Heart left ventricle (tissue), 13 donors: ENCODE measurements at regions not wholly inside any gene's neighbourhood (a gene's known extent, or its start where the extent isn't known, plus 50 kb on each side); places are given as distances from the start of the nearest gene placed in this dataset.
"Not testable (repeated sequence)": the region's sequence is repeated elsewhere in the genome, so short reads cannot be mapped to it uniquely, and the experiment has no call there.

Experiments
- POLR2A ChIP-seq, 2 donors: fragments of 450-650 bp; IDR thresholded peaks; one replicate each; pipeline ENCODE4 v1.6.1; 2017; ENCODE audit warnings: antibody characterized with exemption in 2 of 2, mild to moderate bottlenecking in 2 of 2, moderate library complexity in 2 of 2
- TF ChIP-seq, protein P1 (sequence below), 12 donors: fragments of 200-600 bp; sonication (generic) in 4 of 12; IDR thresholded peaks; one replicate each; pipeline versions ENCODE4 v1.5.0 to v1.8.0; 2018 to 2022; ENCODE audit warnings: antibody characterized with exemption in 12 of 12, mild to moderate bottlenecking in 5 of 12
- donor health status: ischemic (EF 13 %, LVEDD 7.1; RV severe dilation, severe dysfunction).
- donor health status: DM: no; HTN: yes; CAD: no.
- donor health status: DM: no; HTN: no; CAD: no.
- donor health status: ischemic (EF 25% LVEDD 6.9; RV normal size, moderate dysfunction).
- donor health status: ischemic (EF 25% LVEDD 5.7; RV mildly dilated, moderate dysfunction).
- donor health status: ischemic (EF 35%, LVEDD 5.7; RV mildly dilated, moderate dysfunction).
- donor health status: nonischemic (EF 11% LVEDD 7.7; RV severe dilation, severe dysfunction).
- donor health status: DM: yes; HTN: yes; CAD: no.
- donor health status: PGD.
- donor health status: ischemic (EF 29% LVEDD 5.4; RV normal size, mild dysfunction).
- donor health status: nonischemic (EF 23%, LVEDD 6.1; RV moderate dilation, normal function).

DNA sequence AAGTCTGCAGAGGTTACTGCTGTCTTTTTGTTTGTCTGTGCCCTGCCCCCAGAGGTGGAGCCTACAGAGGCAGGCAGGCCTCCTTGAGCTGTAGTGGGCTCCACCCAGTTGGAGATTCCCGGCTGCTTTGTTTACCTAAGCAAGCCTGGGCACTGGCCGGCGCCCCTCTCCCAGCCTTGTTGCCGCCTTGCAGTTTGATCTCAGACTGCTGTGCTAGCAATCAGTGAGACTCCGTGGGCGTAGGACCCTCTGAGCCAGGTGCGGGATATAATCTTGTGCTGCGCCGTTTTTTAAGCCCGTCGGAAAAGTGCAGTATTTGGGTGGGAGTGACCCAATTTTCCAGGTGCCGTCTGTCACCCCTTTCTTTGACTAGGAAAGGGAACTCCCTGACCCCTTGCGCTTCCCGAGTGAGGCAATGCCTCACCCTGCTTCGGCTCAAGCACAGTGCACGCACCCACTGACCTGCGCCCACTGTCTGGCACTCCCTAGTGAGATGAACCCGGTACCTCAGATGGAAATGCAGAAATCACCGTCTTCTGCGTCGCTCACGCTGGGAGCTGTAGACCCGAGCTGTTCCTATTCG is 198.9 kb upstream of the ECI2 start:
- not testable (repeated sequence) for TF ChIP-seq POLR2A (IDR thresholded peaks at IDR 0.05)
- TF ChIP-seq, protein P1, sequence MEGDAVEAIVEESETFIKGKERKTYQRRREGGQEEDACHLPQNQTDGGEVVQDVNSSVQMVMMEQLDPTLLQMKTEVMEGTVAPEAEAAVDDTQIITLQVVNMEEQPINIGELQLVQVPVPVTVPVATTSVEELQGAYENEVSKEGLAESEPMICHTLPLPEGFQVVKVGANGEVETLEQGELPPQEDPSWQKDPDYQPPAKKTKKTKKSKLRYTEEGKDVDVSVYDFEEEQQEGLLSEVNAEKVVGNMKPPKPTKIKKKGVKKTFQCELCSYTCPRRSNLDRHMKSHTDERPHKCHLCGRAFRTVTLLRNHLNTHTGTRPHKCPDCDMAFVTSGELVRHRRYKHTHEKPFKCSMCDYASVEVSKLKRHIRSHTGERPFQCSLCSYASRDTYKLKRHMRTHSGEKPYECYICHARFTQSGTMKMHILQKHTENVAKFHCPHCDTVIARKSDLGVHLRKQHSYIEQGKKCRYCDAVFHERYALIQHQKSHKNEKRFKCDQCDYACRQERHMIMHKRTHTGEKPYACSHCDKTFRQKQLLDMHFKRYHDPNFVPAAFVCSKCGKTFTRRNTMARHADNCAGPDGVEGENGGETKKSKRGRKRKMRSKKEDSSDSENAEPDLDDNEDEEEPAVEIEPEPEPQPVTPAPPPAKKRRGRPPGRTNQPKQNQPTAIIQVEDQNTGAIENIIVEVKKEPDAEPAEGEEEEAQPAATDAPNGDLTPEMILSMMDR (IDR thresholded peaks at IDR 0.05): not testable (repeated sequence)
